ELR (cell line): ENCODE measurements at regions not wholly inside any gene's neighbourhood (a gene's known extent, or its start where the extent isn't known, plus 50 kb on each side); places are given as distances from the start of the nearest gene placed in this dataset.
"Not testable (repeated sequence)": the region's sequence is repeated elsewhere in the genome, so short reads cannot be mapped to it uniquely, and the experiment has no call there.

Experiments
- DNase-seq: peaks from one replicate; pipeline ENCODE4 v3.0.0-alpha.2; 2015; ENCODE audit warnings: low read depth

GRCh38 chr11:101835506-101836063 is 79.2 kb upstream of the CEP126 start:
- no peak for DNase-seq

- not testable (repeated sequence) for DNase-seq
Observed at GRCh38 chr11:101830475-101830874, 84.3 kb upstream of the CEP126 start.

GRCh38 chr11:101825531-101825930 is 89.3 kb upstream of the CEP126 start:
- no peak for DNase-seq

GRCh38 chr11:101817581-101817980 is 97.2 kb upstream of the CEP126 start:
- no peak for DNase-seq

- DNase-seq = no peak
Observed at GRCh38 chr11:101816613-101817012, 98.2 kb upstream of the CEP126 start.

GRCh38 chr11:101812546-101812945 is 102.3 kb upstream of the CEP126 start:
- no peak for DNase-seq

- no peak for DNase-seq
Observed at GRCh38 chr11:101810546-101810945, 104.3 kb upstream of the CEP126 start.

- peak; percentile 20 for DNase-seq
Observed at GRCh38 chr11:101807531-101807930, 107.3 kb upstream of the CEP126 start.

GRCh38 chr11:101803651-101804050 is 111.2 kb upstream of the CEP126 start:
- peak; percentile 23 for DNase-seq

- no peak for DNase-seq
Observed at GRCh38 chr11:101797335-101797734, 117.5 kb upstream of the CEP126 start.

GRCh38 chr11:101792814-101793213 is 122.0 kb upstream of the CEP126 start:
- DNase-seq = no peak

- DNase-seq = no peak
Observed at GRCh38 chr11:101786916-101787315, 127.9 kb upstream of the CEP126 start.

GRCh38 chr11:101786421-101786820 is 128.4 kb upstream of the CEP126 start:
- DNase-seq = no peak

GRCh38 chr11:101779167-101779566 is 135.6 kb upstream of the CEP126 start:
- not testable (repeated sequence) for DNase-seq

GRCh38 chr11:101777476-101777875 is 137.3 kb upstream of the CEP126 start:
- DNase-seq = no peak

GRCh38 chr11:101775033-101775432 is 139.8 kb upstream of the CEP126 start:
- DNase-seq = no peak

- no peak for DNase-seq
Observed at GRCh38 chr11:101770648-101771047, 144.2 kb upstream of the CEP126 start.

- DNase-seq = no peak
Observed at GRCh38 chr11:101765932-101766331, 148.9 kb upstream of the CEP126 start.

GRCh38 chr11:101759771-101760450 is 154.9 kb upstream of the CEP126 start:
- peak; percentile 23 for DNase-seq

GRCh38 chr11:101757741-101758140 is 157.1 kb upstream of the CEP126 start:
- DNase-seq = no peak

- no peak for DNase-seq
Observed at GRCh38 chr11:101748572-101749344, 165.0 kb upstream of the TRPC6 start.

GRCh38 chr11:101745756-101746155 is 161.9 kb upstream of the TRPC6 start:
- DNase-seq = no peak

- DNase-seq = no peak
Observed at GRCh38 chr11:101743828-101744227, 160.0 kb upstream of the TRPC6 start.
